ENCODE measurements at regions not wholly inside any gene's neighbourhood (a gene's known extent, or its start where the extent isn't known, plus 50 kb on each side); places are given as distances from the start of the nearest gene placed in this dataset.
A peak's percentile ranks its signal among the peaks of the same experiment; 100 is the strongest.
"Not testable (repeated sequence)": the region's sequence is repeated elsewhere in the genome, so short reads cannot be mapped to it uniquely, and the experiment has no call there.

DNA sequence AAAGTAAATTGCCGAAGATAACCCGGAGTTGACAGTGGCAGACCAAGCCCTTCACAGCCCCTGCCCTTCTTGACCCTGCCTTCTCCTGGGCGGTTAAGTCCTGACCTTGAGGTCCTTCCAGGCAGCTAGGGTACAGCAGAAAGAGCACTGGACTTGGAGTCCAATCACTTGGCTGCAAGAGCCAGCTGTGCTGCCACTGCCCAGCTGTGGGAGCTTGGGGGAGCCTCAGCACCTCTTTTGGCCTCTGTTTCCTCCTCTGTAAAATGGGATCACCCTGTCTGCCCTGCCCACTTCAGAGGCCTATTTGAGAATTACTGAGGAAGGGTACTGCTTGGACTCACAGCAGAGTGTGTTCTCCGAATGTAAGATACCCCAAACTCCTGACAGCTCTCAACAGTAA is 66.2 kb upstream of the SMAD6 start:
- DNase-seq: no peak

DNA sequence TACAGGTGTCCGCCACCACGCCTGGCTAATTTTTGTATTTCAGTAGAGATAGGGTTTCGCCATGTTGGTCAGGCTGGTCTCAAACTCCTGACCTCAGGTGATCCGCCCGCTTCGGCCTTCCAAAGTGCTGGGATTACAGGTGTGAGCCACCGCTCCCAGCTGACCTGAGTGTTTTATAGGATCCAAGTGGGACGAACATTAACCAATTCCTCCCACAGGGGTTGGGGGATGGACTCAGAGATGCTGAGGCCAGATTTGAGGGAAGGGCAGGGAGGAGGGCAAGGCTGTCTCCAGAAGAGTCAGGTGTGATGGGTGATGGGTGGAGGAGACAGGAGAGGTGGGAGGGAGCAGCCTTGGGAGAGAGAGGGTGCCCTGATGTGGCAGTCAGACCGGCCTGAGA is 65.0 kb upstream of the SMAD6 start:
- not testable (repeated sequence) for DNase-seq

DNA sequence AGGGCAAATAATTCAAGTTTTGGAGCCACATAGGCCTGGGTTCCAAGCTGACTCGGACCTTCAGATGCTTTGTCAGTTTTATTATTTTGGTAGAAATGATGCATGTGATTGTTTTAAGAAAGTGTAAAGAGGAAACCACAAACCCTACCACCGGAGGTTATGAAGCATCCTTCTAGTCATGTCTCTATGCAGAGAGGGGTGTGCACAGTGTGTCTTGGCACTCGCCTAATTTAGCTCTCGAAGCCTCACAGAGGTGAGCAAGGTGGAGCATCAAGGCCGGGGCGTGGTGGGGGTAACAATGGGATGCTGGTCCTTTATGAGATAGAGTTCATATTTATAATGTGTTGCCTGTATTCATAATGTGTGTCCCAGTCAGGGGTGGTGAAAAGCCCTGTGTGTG is 63.7 kb upstream of the SMAD6 start:
- DNase-seq: no peak

DNA sequence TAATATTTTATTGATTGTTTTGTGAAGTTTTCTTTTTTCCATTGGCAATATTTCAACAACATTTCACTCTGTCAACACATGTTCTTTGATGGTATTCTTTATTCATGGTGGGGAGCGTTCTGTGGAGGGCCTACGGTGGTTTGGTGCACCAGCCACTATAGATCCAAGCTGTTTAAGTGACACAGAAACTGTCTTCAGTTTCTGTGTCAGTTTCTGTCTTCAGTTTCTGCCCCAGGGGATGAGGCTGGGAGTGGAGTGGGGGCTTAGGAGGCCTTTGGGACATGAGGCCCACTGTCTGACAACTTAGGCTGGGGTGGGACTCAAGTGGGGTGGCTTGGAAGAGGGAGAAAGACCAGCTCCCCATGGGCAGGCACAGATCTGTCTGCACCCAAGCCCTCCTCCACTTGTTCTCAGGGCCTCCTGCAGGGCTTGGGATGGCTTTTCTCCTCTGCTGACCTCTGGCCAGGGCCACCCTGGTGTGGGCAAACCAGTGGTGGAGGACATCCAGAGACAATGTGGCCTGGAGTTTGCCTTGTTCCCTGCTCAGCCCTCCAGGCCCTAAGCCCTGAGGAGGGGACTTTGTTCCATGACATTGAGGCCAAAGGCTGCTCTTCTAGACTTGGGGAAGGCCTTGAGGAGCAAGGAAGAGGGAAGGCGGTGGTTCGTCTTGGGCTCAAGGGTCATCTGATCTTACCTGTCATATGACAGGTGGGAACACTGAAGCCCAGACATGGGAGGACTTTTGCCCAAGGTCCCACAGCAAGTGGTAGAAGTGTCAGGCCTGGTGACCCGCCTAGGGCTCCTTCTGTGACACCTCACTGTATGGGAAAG is 60.3 kb upstream of the SMAD6 start:
- DNase-seq: no peak

DNA sequence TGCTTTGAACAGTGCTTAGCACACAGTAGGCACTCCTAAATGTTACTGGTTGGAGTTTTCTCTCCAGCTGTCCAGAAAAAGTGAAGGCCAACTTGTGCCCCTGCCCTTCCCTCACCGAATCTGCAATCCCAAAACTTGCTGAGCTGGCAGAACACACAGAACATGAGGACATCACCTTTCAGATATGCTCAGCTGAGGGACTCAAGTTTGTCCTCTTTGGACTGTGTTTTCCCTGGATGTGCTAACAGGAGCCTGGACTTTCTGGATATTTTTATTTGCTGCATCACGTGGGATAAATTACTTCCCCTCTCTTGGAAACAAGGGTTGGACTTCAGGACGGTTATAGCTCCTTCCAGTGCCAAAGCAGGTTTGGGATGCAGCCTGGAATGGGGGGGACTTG is 59.5 kb upstream of the SMAD6 start:
- no peak for DNase-seq

DNA sequence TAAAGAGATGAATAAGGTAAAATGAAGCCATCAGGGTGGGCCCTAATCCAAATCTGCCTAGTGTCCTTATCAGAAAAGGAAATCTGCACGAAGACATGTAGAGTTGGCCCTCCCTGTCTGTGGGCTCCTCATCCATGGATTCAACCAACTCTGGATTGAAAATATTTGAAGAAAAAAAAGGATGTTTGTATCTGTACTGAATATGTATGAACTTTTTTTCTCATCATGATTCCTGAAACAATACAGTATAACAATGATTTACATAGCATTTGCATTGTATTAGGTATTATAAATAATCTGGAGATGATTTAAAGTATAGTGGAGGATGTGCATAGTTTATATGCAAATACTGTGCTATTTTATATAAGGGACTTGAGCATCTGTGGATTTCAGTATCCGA is 59.0 kb upstream of the SMAD6 start:
- DNase-seq: no peak

DNA sequence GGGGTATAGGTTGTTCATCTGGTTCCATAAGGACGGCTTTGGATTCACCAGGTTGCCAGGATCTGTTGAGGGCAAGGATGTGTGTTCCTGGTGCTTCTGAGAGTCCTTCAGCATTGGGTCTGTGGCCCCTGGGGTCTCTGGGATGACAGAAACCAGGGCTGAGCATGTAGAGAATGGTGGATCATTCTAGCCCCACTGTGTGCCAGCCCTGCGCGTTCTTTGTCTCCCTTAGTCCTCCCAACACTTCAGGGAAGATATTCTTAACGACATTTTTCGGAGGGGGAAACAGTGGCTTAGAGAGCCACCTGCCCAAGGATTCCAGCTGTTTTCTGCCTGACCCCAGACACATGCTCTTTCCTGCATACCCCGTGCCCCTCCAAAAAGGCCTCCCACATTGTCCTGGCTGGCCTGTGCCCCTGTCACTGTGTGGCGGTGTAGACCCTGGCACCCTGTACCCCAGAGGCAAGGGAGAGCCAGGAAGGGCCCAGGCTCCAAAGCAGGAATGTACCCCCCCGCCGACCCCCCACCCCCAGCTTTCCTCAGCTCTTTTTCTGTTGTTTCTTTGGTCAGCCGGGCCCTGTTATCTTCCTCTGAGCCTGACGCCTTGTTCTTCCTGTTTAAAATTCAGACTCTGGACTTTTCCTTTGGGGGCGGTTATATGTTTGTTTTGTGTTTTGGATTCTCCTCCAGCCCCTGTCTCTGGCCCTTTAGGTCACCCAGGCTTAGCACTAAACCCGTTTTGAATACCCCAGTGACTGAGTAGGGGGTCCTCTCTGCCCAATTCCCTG is 57.8 kb upstream of the SMAD6 start:
- DNase-seq: no peak

DNA sequence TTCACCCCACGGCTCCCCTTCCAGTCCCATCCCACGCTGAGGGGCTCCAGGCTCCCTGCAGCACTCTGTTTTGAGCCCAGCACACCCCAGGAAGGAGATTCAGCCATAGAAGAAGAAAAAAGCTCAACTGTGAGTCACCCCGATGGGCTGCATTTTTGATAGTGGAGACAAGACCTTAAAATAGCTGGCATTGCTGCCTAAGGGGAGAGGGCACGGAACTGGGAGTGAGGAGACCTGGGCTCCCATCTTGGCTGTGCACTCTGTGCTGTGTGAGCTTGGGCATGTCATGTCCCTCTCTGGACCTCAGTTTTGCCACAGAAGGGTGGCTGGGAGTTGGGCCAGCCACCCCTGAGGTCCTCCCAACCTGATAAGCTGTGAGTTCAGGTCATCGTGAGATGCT is 57.2 kb upstream of the SMAD6 start:
- DNase-seq: no peak

DNA sequence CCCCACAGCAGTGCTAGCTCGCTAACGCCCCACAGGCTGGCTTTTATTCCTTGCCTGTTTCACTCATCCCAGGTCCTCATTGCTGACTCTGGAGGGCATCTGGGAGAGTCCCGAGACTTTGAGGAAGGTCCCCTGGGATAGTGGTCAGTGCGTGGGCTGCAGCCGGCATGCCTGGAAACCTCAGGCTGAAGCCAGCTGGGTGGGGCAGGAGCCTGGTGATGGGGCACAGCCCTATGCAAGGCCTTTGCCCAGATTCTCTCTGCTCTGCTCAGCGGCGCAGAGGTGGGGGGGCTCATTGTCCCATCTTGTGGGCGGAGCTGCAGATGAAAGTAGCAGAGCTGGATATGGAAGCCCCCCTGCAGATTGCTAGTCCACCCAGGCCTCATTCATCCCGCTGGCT is 55.7 kb upstream of the SMAD6 start:
- peak; percentile 34 for DNase-seq

DNA sequence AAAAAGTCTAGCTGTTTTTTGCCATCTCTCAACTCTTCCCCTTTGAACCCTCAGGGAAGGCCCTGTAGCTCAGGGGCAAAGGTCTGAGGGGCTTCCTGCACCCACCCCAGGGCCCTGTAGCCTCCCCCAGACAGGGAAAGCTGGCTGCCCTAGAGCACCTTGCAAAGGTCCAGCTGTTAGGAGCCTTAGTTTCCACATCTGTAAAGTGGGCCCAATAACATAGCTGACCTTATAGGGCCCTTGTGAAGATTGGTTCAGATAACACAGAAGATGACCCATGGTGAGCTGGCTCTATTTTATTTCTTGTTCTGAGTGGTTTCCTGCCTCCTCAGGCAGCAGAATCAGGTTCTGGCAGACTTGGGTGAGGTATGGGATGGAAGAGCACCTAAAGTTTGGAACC is 55.2 kb upstream of the SMAD6 start:
- DNase-seq: no peak

DNA sequence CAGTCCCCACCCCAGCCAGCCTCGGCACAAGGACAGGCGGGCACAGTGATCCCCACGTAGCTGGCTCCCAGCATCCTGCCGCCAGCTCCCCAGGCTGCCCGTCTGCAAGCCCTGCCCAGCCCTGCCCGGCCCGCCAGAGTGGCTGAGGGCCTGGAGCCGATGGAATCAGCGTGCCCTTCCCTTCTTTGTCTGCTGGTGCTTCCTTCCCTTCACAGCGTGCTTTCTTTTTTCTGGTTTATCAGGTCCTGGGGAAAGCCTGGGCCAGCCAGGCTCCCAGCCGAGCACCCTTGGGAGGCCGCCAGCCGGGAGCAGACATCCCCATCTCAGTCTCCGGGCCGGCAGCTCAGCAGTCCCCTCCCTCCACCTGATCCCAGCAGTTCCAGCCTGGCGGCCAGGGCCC is 54.7 kb upstream of the SMAD6 start:
- no peak for DNase-seq

DNA sequence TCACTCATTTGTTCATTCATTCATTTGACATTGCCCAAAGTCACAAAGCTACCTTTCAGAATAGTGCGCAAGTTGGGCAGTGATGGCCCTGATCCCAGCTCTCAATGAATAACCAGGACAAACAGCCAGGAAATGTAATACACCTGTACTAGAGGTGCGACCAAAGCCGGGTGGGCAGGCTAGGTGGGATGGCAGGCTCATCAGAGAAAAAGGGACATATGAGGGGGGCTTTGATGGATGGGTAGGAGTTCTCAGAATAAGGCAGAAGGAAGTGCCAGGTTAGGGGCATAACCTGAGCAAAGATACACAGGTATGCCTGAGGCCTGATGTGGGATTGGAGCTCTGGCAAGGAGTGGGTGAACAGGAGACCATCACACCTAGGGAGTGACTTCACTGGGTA is 53.4 kb upstream of the SMAD6 start:
- DNase-seq: no peak

DNA sequence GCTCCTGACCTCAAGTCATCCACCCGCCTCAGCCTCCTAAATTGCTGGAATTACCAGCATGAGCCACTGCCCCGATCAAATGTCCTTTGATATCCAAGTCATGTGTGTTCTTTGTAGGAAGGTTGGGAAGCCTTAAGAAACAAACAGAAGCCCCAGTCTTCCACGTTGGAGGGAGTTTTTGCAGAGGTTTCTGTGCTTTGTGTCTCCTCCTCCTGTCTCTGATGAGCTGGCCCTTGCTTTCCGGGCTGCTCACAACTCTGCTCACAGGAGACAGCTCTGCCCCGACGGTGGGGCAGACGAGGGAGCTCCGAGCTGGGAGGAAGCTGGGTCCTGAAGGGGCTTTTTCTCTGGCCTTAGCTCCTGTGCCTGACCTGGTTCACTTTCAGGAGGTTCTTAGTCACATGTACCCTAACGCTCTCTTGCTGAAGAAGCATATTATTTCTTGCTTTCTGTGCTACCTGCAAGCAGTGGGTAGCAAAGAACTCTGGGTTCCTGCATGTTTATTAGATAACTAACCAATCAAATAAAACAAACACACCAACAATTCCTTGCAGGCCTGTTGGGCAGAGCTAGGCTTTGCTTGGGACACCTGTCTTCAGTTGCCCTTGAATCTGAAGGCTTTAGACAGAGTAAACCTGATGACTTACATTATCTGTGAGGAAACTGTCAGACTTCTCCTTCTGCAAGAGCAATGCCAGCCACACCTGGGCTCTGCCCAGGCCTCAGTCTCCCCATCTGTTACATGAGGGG is 52.6 kb upstream of the SMAD6 start:
- DNase-seq: no peak

DNA sequence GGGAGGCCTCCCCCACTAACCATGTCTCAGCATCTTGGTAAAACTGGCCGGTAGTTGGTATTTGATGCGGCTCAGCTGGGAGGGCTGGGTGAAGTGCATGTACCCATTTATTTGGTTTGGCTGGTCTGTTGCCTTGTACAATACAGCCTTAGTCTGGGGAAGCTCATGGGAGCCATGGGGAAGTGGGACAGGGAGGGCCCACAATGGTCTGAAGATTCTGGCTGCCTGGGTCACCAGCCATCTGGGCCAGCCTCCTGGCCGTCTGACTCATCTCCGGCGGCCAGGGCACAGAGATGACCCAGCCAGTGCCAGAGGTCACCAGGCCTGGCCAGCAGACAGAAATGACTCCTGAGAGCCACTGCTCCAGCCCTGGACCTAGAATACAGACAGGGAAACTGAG is 51.6 kb upstream of the SMAD6 start:
- no peak for DNase-seq

DNA sequence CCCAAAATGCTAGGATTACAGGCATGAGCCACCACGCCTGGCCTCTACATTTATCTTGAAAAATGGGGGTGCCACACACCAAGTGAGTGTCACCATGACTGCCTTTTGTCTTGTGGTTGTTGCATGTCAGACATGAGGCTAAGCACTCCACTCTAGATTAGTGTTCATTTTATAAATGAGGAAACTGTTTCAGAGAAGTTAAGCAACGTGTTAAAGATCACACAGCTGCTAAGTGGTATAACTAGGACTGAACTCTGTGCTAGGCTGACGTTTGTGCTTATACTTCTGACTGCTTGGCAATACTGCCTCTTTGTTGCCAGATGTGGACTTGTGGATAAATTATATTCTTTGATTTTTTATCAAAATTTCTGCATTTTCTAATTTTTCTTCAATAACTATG is 50.8 kb upstream of the SMAD6 start:
- no peak for DNase-seq

DNA sequence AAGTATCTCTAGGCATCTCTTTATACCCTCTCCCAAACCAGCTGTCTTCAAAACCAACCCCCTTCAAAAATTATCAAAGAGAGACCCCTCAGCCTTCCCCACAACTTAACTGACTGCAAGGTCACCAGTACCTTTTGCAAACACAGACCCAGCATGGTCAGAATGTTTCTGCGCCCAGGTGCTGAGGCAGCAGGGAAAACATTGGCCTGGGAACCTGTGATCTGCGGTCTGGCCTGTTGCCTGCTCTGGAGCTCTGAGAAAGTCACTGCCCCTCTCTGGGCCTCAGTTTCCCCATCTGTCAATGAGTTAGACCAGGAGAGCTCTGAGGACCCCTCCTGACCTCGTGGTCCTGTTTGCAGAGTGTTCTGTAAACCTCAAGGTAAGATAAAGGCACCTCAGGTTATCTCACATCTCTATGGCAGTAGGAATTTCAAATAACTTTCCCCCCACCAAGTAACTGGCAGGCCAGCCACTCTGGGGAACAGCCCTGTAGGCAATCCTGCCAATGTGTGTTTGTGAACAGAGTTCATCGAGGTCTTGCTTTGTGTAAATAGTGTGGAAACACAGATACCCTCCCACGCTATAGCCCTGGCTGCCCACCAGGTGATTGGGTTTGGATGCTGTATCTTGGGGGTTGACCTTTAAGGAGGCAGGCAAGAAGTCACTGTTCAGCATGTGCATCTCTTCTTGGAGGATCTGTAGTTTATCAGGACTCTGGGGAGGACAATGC is 50.0 kb upstream of the SMAD6 start:
- no peak for DNase-seq
